HG02610 (cell line): ENCODE measurements at regions not wholly inside any gene's neighbourhood (a gene's known extent, or its start where the extent isn't known, plus 50 kb on each side); places are given as distances from the start of the nearest gene placed in this dataset.

Source experiments
- ATAC-seq: cut with Tn5 transposase; IDR thresholded peaks from one replicate; pipeline ENCODE4 v1.9.1; 2021; ENCODE audit warnings: mild to moderate bottlenecking, moderate library complexity; ENCODE audit not compliant: unreplicated experiment

- ATAC-seq = no peak
Observed at GRCh38 chr13:54573186-54573585, 1544.6 kb downstream of the OLFM4 start.

GRCh38 chr13:54574791-54575190, 1546.2 kb downstream of the OLFM4 start:
- no peak for ATAC-seq

DNA sequence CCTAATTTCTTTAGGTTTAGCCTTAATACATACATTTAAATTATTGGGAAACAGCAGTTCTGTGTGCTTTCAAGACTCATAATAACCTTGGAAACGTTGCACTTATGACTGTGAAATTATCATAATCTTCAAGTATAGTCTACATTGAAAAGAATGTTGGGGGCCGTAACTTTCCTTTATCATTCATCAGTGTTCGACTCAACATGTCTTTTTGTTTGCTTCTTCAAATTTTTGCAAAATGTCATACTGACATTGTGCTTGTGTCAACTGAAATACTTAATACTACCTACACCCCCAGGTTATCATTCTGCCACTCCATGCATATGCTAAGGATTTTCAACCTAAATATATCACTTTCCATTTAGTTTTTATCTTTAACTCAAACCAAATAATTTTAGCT, 1562.9 kb downstream of the OLFM4 start:
- ATAC-seq = no peak

- no peak for ATAC-seq
Observed at GRCh38 chr13:54592201-54592600, 1563.6 kb downstream of the OLFM4 start.

- no peak for ATAC-seq
Observed at GRCh38 chr13:54593504-54593903, 1564.9 kb downstream of the OLFM4 start.

DNA sequence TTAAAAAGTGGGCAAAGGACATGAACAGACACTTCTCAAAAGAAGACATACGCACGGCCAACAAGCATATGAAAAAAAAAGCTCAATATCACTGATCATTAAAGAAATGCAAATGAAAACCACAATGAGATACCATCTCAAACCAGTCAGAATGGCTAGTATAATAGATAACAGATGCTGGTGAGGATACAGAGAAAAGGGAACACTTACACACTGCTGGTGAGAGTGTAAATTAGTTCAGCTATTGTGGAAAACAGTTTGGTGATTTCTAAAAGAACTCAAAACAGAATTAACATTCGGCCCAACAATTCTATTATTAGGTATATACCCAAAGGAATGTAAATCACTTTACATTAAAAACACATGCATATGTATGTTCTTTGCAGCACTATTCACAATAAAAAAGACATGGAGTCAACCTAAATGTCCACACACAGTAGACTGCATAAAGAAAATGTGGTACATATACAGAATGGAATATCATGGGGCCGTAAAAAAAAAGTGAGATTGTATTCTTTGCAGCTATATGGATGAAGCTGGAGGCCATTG, 1569.0 kb downstream of the OLFM4 start:
- no peak for ATAC-seq

DNA sequence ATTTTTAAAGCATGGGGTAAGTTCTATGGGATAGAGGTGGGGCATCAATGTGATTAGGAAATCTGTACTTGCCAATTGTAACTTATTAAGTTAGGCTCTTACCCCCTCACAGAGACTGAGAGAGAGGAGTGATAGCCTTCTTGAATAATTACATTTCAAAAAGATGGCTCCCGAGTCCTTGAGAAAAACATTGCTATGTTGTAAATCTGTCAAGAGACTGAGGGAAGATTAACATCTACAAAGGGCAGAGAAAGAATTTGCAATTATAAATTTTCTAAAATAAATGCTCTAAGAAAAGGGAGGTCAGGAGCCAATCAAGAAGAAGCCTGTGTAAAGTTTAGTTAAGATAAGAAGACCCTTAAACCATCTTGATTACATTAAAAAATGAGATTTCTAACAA, 1570.8 kb downstream of the OLFM4 start:
- no peak for ATAC-seq

DNA sequence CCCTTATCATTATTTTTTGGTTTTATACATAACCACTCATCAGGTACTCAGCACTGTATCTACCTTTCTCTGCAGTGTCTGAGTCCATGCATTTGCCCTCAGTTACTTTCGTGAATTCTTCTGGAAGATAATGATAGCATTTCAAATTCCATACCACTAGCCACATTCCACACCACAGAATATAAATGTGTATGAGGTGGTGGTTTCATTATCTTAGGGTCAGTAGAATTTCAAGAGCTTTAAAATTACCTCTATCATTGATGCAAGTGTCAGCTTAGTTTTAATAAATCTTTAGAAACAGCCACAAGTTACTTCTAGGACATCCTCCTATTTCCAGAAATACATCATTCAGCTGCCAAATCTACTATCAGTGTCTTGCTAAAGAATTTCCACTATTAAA, 1578.3 kb downstream of the OLFM4 start:
- ATAC-seq = no peak

GRCh38 chr13:54607421-54607820, 1578.8 kb downstream of the OLFM4 start:
- ATAC-seq = no peak

- no peak for ATAC-seq
Observed at GRCh38 chr13:54611390-54611789, 1582.8 kb downstream of the OLFM4 start.

DNA sequence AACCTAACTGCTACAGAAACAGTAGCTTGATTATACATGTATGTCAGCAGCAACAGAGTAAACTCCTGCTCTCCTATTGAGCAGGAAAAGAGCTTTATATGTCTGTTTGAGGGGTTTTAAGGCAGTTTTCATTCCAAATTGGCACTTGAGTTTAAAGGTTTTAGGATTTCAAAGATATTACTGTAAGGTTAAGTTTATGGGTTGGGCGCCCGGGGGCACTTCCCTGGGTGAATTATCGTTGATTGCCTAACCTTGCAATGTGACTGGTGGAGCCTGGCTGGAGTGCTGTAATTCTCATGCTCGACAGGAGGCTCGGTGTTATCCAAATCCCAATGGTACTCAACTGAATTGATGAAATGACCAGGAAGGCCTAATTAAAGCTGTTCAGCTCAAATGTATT, 1586.1 kb downstream of the OLFM4 start:
- ATAC-seq = no peak

DNA sequence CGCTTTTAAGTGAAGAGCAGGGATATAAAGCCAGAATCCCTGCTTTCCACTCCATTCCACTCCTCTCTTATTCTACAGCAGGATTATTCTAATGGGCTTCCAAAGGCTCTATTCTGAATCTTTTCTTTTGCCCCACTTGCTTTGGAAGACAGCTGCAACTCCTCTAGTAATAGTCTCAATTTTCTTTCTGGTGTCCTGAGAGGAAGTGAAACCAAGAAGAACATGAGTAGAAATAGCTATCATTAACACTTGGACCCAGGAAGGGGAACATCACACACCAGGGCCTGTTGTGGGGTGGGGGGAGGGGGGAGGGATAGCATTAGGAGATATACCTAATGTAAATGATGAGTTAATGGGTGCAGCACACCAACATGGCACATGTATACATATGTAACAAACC, 1597.9 kb downstream of the OLFM4 start:
- peak; percentile 67 for ATAC-seq

- peak; percentile 42 for ATAC-seq
Observed at GRCh38 chr13:54627646-54628372, 1599.2 kb downstream of the OLFM4 start.

- ATAC-seq = no peak
Observed at GRCh38 chr13:54628383-54628782, 1599.8 kb downstream of the OLFM4 start.

- no peak for ATAC-seq
Observed at GRCh38 chr13:54633456-54633855, 1604.8 kb downstream of the OLFM4 start.

DNA sequence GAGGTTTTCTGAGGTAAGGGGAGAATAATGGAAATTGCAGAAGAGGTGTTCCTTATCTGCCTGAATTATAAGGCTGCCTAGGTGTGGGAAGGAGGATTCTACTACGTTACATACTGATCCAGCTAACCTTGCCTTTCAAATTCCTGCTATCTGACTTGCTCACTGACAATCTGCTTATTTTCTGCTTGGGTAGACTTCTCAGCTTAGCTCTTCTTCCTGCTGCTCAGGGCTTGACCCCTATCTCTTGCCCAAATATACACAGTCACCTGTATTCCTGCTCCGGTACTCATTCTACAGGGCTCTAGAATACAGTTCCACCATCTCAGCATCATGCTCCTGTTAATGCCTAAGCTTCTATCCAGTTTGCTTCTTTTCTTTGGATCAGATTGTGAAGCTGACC, 1607.6 kb downstream of the OLFM4 start:
- no peak for ATAC-seq

GRCh38 chr13:54637366-54637765, 1608.8 kb downstream of the OLFM4 start:
- no peak for ATAC-seq

DNA sequence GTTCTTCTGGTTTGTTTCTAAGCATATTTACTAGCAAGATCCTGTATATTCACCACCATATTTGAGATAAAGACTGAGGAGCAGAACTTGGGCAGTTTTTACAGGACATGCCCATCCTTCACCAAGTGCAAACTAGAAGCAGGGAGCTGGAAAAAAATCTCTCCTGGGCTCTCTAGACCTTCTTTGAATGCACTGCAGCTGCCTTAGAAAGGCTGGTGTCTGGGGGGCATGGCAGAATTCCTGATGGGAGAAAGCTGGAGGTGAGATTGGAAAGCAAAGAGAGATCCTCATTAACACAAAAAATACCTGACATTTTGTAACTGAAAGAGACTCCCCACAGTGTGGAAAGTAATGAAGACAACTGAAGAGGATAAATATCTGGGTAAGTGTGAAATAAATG, 1612.1 kb downstream of the OLFM4 start:
- ATAC-seq = no peak

- no peak for ATAC-seq
Observed at GRCh38 chr13:54643863-54644262, 1615.2 kb downstream of the OLFM4 start.

DNA sequence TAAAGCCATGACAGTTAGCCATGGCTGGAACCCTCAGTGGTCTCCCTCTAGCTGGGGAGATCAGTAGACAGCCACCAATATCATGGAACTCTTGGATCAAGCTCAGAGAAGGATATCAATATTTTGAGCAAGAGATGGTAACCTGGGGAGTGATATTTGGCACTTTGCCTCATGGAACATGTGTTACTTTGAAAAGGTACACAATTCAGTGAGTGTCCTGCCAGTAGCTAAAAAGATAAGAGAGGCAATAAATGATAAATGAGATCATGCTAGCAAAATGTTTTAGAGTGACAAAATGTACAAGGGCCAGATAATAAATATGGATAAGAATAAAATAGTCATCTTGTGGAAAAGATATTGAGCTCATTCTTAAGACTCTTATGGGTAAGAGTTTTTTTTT, 1618.7 kb downstream of the OLFM4 start:
- no peak for ATAC-seq

DNA sequence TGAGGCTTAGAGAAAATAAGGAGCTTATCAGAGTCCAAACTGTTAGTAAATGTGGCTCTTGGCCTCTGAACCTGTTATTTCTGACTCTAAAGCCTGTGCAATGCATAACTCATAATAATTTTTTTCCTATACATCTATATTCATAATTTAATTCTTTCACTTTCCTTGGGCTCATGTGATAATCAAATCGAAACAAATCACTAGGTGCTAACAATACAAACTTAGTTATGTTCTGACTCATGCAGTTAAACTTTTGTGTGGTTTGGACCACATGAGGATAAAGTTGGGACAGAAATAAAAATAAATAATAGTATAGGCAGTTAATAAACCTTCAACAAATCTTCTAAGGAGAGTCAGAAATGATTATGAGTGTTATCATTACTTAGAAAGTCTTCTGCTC, 1629.0 kb downstream of the OLFM4 start:
- peak; percentile 72 for ATAC-seq

DNA sequence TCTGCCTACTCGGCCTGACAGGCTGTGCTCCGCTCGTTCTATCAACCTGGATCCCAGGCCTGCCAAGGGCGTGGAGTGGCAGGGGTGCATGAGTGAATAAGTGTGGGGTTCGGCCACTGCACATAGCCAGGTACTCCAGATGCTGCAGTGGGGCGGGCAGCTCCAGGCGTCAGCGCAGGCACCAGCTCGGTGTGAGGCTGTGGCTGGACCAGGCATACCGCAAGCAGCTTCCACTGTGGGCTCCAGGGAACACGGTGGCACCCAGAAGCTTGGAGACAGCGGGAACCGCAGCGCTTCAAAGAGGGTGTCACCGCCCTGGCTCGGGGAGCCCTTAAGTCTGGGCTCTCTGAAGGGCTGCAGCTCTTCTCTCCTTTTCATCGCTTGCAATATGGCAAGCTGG, 1630.2 kb downstream of the OLFM4 start:
- no peak for ATAC-seq

GRCh38 chr13:54660277-54660676, 1631.7 kb downstream of the OLFM4 start:
- no peak for ATAC-seq
